GM19351 (cell line): ENCODE measurements at regions not wholly inside any gene's neighbourhood (a gene's known extent, or its start where the extent isn't known, plus 50 kb on each side); places are given as distances from the start of the nearest gene placed in this dataset.

ENCODE experiments used
- ATAC-seq: cut with Tn5 transposase; IDR thresholded peaks from one replicate; pipeline ENCODE4 v1.9.1; 2021; ENCODE audit warnings: mild to moderate bottlenecking, moderate library complexity; ENCODE audit not compliant: unreplicated experiment

GRCh38 chr20:48166082-48166835, 381.0 kb upstream of the SULF2 start:
- no peak for ATAC-seq

GRCh38 chr20:48165401-48165685, 380.1 kb upstream of the SULF2 start:
- ATAC-seq: no peak

- ATAC-seq: no peak
Measured at GRCh38 chr20:48164566-48165400, 379.5 kb upstream of the SULF2 start.

- no peak for ATAC-seq
Measured at GRCh38 chr20:48164034-48164433, 378.8 kb upstream of the SULF2 start.

GRCh38 chr20:48163505-48163904, 378.2 kb upstream of the SULF2 start:
- ATAC-seq: no peak

GRCh38 chr20:48162621-48163020, 377.3 kb upstream of the SULF2 start:
- no peak for ATAC-seq

GRCh38 chr20:48159145-48160008, 374.1 kb upstream of the SULF2 start:
- ATAC-seq: no peak

GRCh38 chr20:48158014-48158413, 372.7 kb upstream of the SULF2 start:
- ATAC-seq: no peak

GRCh38 chr20:48156951-48157700, 371.8 kb upstream of the SULF2 start:
- ATAC-seq: no peak

- ATAC-seq: no peak
Measured at GRCh38 chr20:48156521-48156920, 371.2 kb upstream of the SULF2 start.

- ATAC-seq: no peak
Measured at GRCh38 chr20:48155268-48155667, 370.0 kb upstream of the SULF2 start.

- ATAC-seq: no peak
Measured at GRCh38 chr20:48154040-48154765, 368.9 kb upstream of the SULF2 start.

- ATAC-seq: no peak
Measured at GRCh38 chr20:48153523-48153922, 368.2 kb upstream of the SULF2 start.

GRCh38 chr20:48153103-48153502, 367.8 kb upstream of the SULF2 start:
- no peak for ATAC-seq

GRCh38 chr20:48150568-48150967, 365.3 kb upstream of the SULF2 start:
- no peak for ATAC-seq

- no peak for ATAC-seq
Measured at GRCh38 chr20:48149902-48150301, 364.6 kb upstream of the SULF2 start.

- no peak for ATAC-seq
Measured at GRCh38 chr20:48148916-48149672, 363.8 kb upstream of the SULF2 start.

GRCh38 chr20:48148020-48148419, 362.7 kb upstream of the SULF2 start:
- no peak for ATAC-seq

GRCh38 chr20:48147311-48147710, 362.0 kb upstream of the SULF2 start:
- ATAC-seq: no peak
